Testis (tissue), 2 donors: ENCODE measurements at regions not wholly inside any gene's neighbourhood (a gene's known extent, or its start where the extent isn't known, plus 50 kb on each side); places are given as distances from the start of the nearest gene placed in this dataset.

Source experiments
- DNase-seq: peaks from one replicate; pipeline ENCODE4 v3.0.0-alpha.2; 2019
- H3K27ac ChIP-seq, 2 donors: fragments of 200-600 bp; sonication (generic); one replicate each; pipeline ENCODE4 v1.5.1; 2019
- H3K27me3 ChIP-seq: fragments of 200-600 bp; sonication (generic); one replicate; pipeline ENCODE4 v1.5.1; 2019
- H3K36me3 ChIP-seq: fragments of 200-600 bp; sonication (generic); one replicate; pipeline ENCODE4 v1.5.1; 2017; ENCODE audit warnings: low read depth; ENCODE audit errors: missing control alignments
- H3K4me1 ChIP-seq: fragments of 200-600 bp; sonication (generic); one replicate; pipeline ENCODE4 v1.5.1; 2019
- H3K4me3 ChIP-seq, 2 donors: fragments of 200-600 bp; sonication (generic); one replicate each; pipeline ENCODE4 v1.5.1; 2017 to 2019
- H3K9me3 ChIP-seq: fragments of 200-600 bp; sonication (generic); one replicate; pipeline ENCODE4 v1.5.1; 2017
- CTCF ChIP-seq, 3 experiments: fragments of 450-650 bp in 2 of 3; fragments of 200-600 bp in 1 of 3; sonication (generic) in 1 of 3; IDR thresholded peaks; one replicate each; pipeline ENCODE4 v1.5.1; 2016 to 2019; ENCODE audit warnings: antibody characterized with exemption in 3 of 3, mild to moderate bottlenecking in 2 of 3, moderate library complexity in 1 of 3
- POLR2A ChIP-seq: fragments of 450-650 bp; IDR thresholded peaks from one replicate; pipeline ENCODE4 v1.6.1; 2017; ENCODE audit warnings: antibody characterized with exemption, mild to moderate bottlenecking, moderate library complexity
- WGBS, 2 donors: methylation state at CpG; one replicate each; pipeline ENCODE4 v1.1.5; 2018; 5-methylcytosine and 5-hydroxymethylcytosine counted together
- intact Hi-C: fragments of 100-400 bp; cut with DNase I; formaldehyde crosslinking; loops from one replicate; pipeline ENCODE4 v1.15.1; 2023; ENCODE audit warnings: low total_unique reads

GRCh38 chr2:181289698-181290097 lies 167.5 kb upstream of the ITGA4 start:
- no peak for DNase-seq
- no peaks in the 10 kb centered on the region for H3K9me3 ChIP-seq
- 90 to 95% methylated on average over 3 of the region's 3 CpGs for WGBS, 2 donors
- TF ChIP-seq POLR2A = no peak
- TF ChIP-seq CTCF (IDR thresholded peaks at IDR 0.05) = no peak
- H3K4me3 ChIP-seq = no peak overlapping the region
- H3K36me3 ChIP-seq = no peaks in the 10 kb centered on the region
- H3K4me1 ChIP-seq = no peaks in the 10 kb centered on the region
- intact Hi-C loops = no loop called here
- no peaks in the 10 kb centered on the region for H3K27me3 ChIP-seq
- no peak overlapping the region for H3K27ac ChIP-seq

GRCh38 chr2:181290182-181290581 lies 167.0 kb upstream of the ITGA4 start:
- 81 to 93% methylated on average over 1 of the region's 1 CpG for WGBS, 2 donors
- Histone ChIP-seq H3K9me3 (no peaks in the 10 kb centered on the region), H3K36me3 (no peaks in the 10 kb centered on the region), H3K4me3 (no peak overlapping the region), H3K27me3 (no peaks in the 10 kb centered on the region), H3K4me1 (no peaks in the 10 kb centered on the region), H3K27ac (no peak overlapping the region)
- no peak for DNase-seq
- TF ChIP-seq CTCF (IDR thresholded peaks at IDR 0.05) = no peak
- no peak for TF ChIP-seq POLR2A
- intact Hi-C loops = no loop called here

GRCh38 chr2:181294979-181295378 lies 162.2 kb upstream of the ITGA4 start:
- WGBS, 2 donors = 88 to 100% methylated on average over 1 of the region's 1 CpG
- no peaks in the 10 kb centered on the region for H3K27me3 ChIP-seq
- no peak overlapping the region for H3K27ac ChIP-seq
- no peak for DNase-seq
- no peak for TF ChIP-seq POLR2A
- TF ChIP-seq CTCF (IDR thresholded peaks at IDR 0.05) = no peak
- no peaks in the 10 kb centered on the region for H3K36me3 ChIP-seq
- intact Hi-C loops = no loop called here
- no peaks in the 10 kb centered on the region for H3K9me3 ChIP-seq
- no peaks in the 10 kb centered on the region for H3K4me1 ChIP-seq
- no peak overlapping the region for H3K4me3 ChIP-seq

- no peak for DNase-seq
- no peaks in the 10 kb centered on the region for H3K9me3 ChIP-seq
- intact Hi-C loops = no loop called here
- TF ChIP-seq CTCF (IDR thresholded peaks at IDR 0.05) (no peak), POLR2A (no peak)
- WGBS, 2 donors = 92 to 93% methylated on average over 5 of the region's 5 CpGs
- H3K4me1 ChIP-seq = no peaks in the 10 kb centered on the region
- no peak overlapping the region for H3K4me3 ChIP-seq
- H3K27me3 ChIP-seq = no peaks in the 10 kb centered on the region
- no peaks in the 10 kb centered on the region for H3K36me3 ChIP-seq
- no peak overlapping the region for H3K27ac ChIP-seq
Measured at GRCh38 chr2:181300600-181301291, 156.4 kb upstream of the ITGA4 start.
